K562 (cell line): ENCODE measurements at regions not wholly inside any gene's neighbourhood (a gene's known extent, or its start where the extent isn't known, plus 50 kb on each side); places are given as distances from the start of the nearest gene placed in this dataset.

Experiments used
- ATAC-seq: fragments of 200-7000 bp; cut with Tn5 transposase; 3 replicates; pipeline ENCODE4 v1.9.1; 2020; ENCODE audit warnings: moderate library complexity
- BruUV-seq: library from RNA; stranded (reverse); fragments of 400-500 nt; replicated peaks from 2 replicates; lab custom pipeline; 2021; lab: Mats Ljungman, UMichigan
- CTCF ChIA-PET: fragments of 300-600 bp; formaldehyde crosslinking; extraction: SDS; loops from one replicate; lab custom pipeline; 2021; ENCODE audit warnings: low intra/inter-chr PET ratio; lab: Yijun Ruan, JAX
- POLR2A ChIA-PET: fragments of 300-600, 350-650 bp; sonication (Branson Sonifier 250); formaldehyde crosslinking; extraction: SDS; loops from one replicate; lab custom pipeline; 2021; ENCODE audit warnings: antibody characterized with exemption, inconsistent platforms; lab: Yijun Ruan, JAX
- DNase-seq, 4 experiments: peaks; one replicate each; pipeline versions ENCODE4 v3.0.0 to v3.0.0-alpha.2; 2011 to 2018; ENCODE audit warnings: low spot score in 3 of 4, mixed read lengths in 3 of 4; ENCODE audit errors: extremely low read depth in 1 of 4
- FAIRE-seq: peaks from 2 replicates; lab custom pipeline; 2011; peaks lifted over from hg19 to GRCh38; lab: Jason Lieb, UNC
- H2AFZ ChIP-seq: 2 replicates; pipeline ENCODE4 v1.6.0; 2011; ENCODE audit warnings: low read depth, low read length, control low read depth, inconsistent platforms
- H3K27ac ChIP-seq: fragments of 200-600 bp; 3 replicates; pipeline ENCODE4 v1.8.0; 2011; ENCODE audit warnings: low read depth, mild to moderate bottlenecking, control low read depth, inconsistent platforms, low read length, moderate library complexity, mixed read lengths; ENCODE audit errors: extremely low read depth
- H3K27me3 ChIP-seq, 2 experiments: fragments of 300-600 bp in 1 of 2; 2 replicates in 1 of 2; 3 replicates in 1 of 2; pipeline versions ENCODE4 v1.6.0 to v1.8.0; 2011; ENCODE audit warnings: inconsistent platforms in 2 of 2, low read length in 2 of 2, mild to moderate bottlenecking in 1 of 2, mixed read lengths in 1 of 2, moderate library complexity in 1 of 2; ENCODE audit not compliant: control insufficient read depth in 2 of 2, insufficient read depth in 2 of 2
- H3K36me3 ChIP-seq: fragments of 300-600 bp; 3 replicates; pipeline ENCODE4 v1.8.0; 2011; ENCODE audit warnings: mild to moderate bottlenecking, low read length, inconsistent platforms; ENCODE audit not compliant: control insufficient read depth, insufficient read depth
- H3K4me1 ChIP-seq, 2 experiments: fragments of 200-600 bp in 1 of 2; replicated peaks in 1 of 2; 2 replicates in 1 of 2; 3 replicates in 1 of 2; pipeline versions ENCODE4 v1.5.1 to v1.8.0; 2011; ENCODE audit warnings: inconsistent platforms in 2 of 2, low read length in 2 of 2, mild to moderate bottlenecking in 1 of 2, mixed read lengths in 1 of 2, moderate library complexity in 1 of 2; ENCODE audit not compliant: control insufficient read depth in 2 of 2, insufficient read depth in 2 of 2
- H3K4me2 ChIP-seq: 2 replicates; pipeline ENCODE4 v1.6.1; 2011; ENCODE audit warnings: low read length, control low read depth, inconsistent platforms, mixed read lengths; ENCODE audit not compliant: insufficient read depth
- H3K4me3 ChIP-seq: fragments of 200-600 bp; sonication (generic), shearing (Covaris generic); 2 replicates; pipeline ENCODE4 v1.5.1; 2016; ENCODE audit warnings: control low read depth, inconsistent platforms
- H3K79me2 ChIP-seq: fragments of 200-600 bp; 3 replicates; pipeline ENCODE4 v1.8.0; 2011; ENCODE audit warnings: low read length, inconsistent platforms; ENCODE audit not compliant: control insufficient read depth, insufficient read depth
- H3K9ac ChIP-seq, 2 experiments: 2 replicates each; pipeline versions ENCODE4 v1.6.0 to v1.6.1; 2011; ENCODE audit warnings: low read depth in 2 of 2, low read length in 2 of 2, control low read depth in 1 of 2, inconsistent platforms in 1 of 2, mild to moderate bottlenecking in 1 of 2, mixed read lengths in 1 of 2; ENCODE audit not compliant: insufficient read depth in 1 of 2
- H3K9me1 ChIP-seq: one replicate; pipeline ENCODE4 v1.6.0; 2011; ENCODE audit warnings: inconsistent platforms, mild to moderate bottlenecking, low read length, moderate library complexity; ENCODE audit not compliant: control insufficient read depth, insufficient read depth
- H3K9me3 ChIP-seq: replicated peaks from 2 replicates; pipeline ENCODE4 v1.5.1; 2011; ENCODE audit warnings: low read depth, low read length, inconsistent platforms; ENCODE audit not compliant: control insufficient read depth, insufficient read depth
- H4K20me1 ChIP-seq: replicated peaks from 2 replicates; pipeline ENCODE4 v1.6.1; 2011; ENCODE audit warnings: low read length, inconsistent platforms, mixed read lengths; ENCODE audit not compliant: control insufficient read depth, insufficient read depth
- ATF2 ChIP-seq: sonication (generic); formaldehyde crosslinking; IDR thresholded peaks from 2 replicates; pipeline ENCODE4 v1.8.1; 2022; ENCODE audit warnings: missing genetic modification reagents
- ATF3 ChIP-seq, 2 experiments: fragments of 450-650 bp in 1 of 2; sonication (generic) in 1 of 2; formaldehyde crosslinking in 1 of 2; IDR thresholded peaks in 1 of 2; conservative IDR thresholded peaks in 1 of 2; 2 replicates each; pipeline versions ENCODE4 v1.6.1 to v1.8.1; 2016 to 2023; ENCODE audit warnings: mild to moderate bottlenecking in 2 of 2, moderate library complexity in 2 of 2, inconsistent platforms in 1 of 2, missing genetic modification reagents in 1 of 2
- FOXP1 ChIP-seq: sonication (generic); formaldehyde crosslinking; IDR thresholded peaks from 2 replicates; pipeline ENCODE4 v1.8.0; 2022; ENCODE audit warnings: mild to moderate bottlenecking, missing genetic modification reagents
- GTF2F1 ChIP-seq: IDR thresholded peaks from 2 replicates; pipeline ENCODE4 v1.6.1; 2011; ENCODE audit warnings: low read depth, low read length, improper control_type of control experiment
- PHF21A ChIP-seq: fragments of 450-650 bp; IDR thresholded peaks from 2 replicates; pipeline ENCODE4 v1.6.1; 2017; ENCODE audit warnings: low read depth, borderline replicate concordance
- RCOR1 ChIP-seq, 2 experiments: IDR thresholded peaks; 2 replicates each; pipeline ENCODE4 v1.6.1; 2012; ENCODE audit warnings: low read depth in 2 of 2, low read length in 2 of 2, borderline replicate concordance in 1 of 2, improper control_type of control experiment in 1 of 2
- STAT6 ChIP-seq: sonication (generic); formaldehyde crosslinking; IDR thresholded peaks from 2 replicates; pipeline ENCODE4 v1.8.1; 2023; ENCODE audit warnings: mild to moderate bottlenecking, missing genetic modification reagents
- TBP ChIP-seq: optimal IDR thresholded peaks from 2 replicates; pipeline ENCODE3; 2011; ENCODE audit warnings: low read depth, low read length, improper control_type of control experiment
- ZNF212 ChIP-seq: fragments of 450-650 bp; formaldehyde crosslinking; IDR thresholded peaks from 2 replicates; pipeline ENCODE4 v1.4.0; 2020; ENCODE audit warnings: mild to moderate bottlenecking
- WGBS: fragments of 100-300 bp; shearing (Covaris generic); methylation state at CpG from one replicate; pipeline ENCODE4 v1.1.6; 2016; ENCODE audit warnings: low coverage, mixed read lengths; ENCODE audit not compliant: insufficient coverage; ENCODE audit errors: missing lambda C conversion rate; 5-methylcytosine and 5-hydroxymethylcytosine counted together
- in situ Hi-C: fragments of 300-500 bp; cut with MboI; formaldehyde crosslinking; loops from 4 replicates; pipeline ENCODE4 v1.15.0; 2018; ENCODE audit warnings: inconsistent platforms, mixed read lengths
- intact Hi-C: fragments of 100-400 bp; cut with micrococcal nuclease; formaldehyde crosslinking; loops from 2 replicates; pipeline ENCODE4 v1.14.2; 2022

GRCh38 chr5:167180906-167181305, 1110.5 kb upstream of the WWC1 start:
- Histone ChIP-seq H3K9me1 (no peaks in the 10 kb centered on the region), H3K4me1 (no peaks in the 10 kb centered on the region), H4K20me1 (no peaks in the 10 kb centered on the region), H3K27me3 (no peaks in the 10 kb centered on the region), H3K9ac (no peak overlapping the region), H3K36me3 (no peaks in the 10 kb centered on the region)
- FAIRE-seq, result no peak
- ChIA-PET POLR2A (no interaction called here), CTCF (no interaction called here)
- 2% methylated on average over 7 of the region's 7 CpGs for WGBS
- in situ Hi-C loops, result no loop called here
- no peak for ATAC-seq
- TF ChIP-seq ATF3 (IDR thresholded peaks at IDR 0.05), result no peak
- TF ChIP-seq ATF3 (CRISPR knock-in tag; conservative IDR thresholded peaks at IDR 0.05), result no peak
- TF ChIP-seq PHF21A, result no peak
- TF ChIP-seq TBP, result no peak
- no peak for TF ChIP-seq ZNF212 (CRISPR knock-in tag)
- no peak for TF ChIP-seq RCOR1 (IDR thresholded peaks at IDR 0.05; ENCODE audit: borderline replicate concordance in 1 of 2, low read depth in 2 of 2, low read length in 2 of 2)
- TF ChIP-seq, all 486 proteins: peak for 0
- Histone ChIP-seq H3K9me3 (no peaks in the 10 kb centered on the region; the same call in 1 of the 2 replicates), H3K27ac (no peak overlapping the region), H3K79me2 (no peaks in the 10 kb centered on the region), H3K4me2 (no peak overlapping the region), H2AFZ (no peak overlapping the region), H3K4me3 (no peak overlapping the region)
- DNase-seq, result no peak
- BruUV-seq, result no TSS peak
- intact Hi-C loops, result no loop called here

GRCh38 chr5:167205881-167206280, 1085.6 kb upstream of the WWC1 start:
- ChIA-PET POLR2A (no interaction called here), CTCF (no interaction called here)
- DNase-seq (no peak), FAIRE-seq (no peak), ATAC-seq (no peak)
- Histone ChIP-seq H3K36me3 (no peaks in the 10 kb centered on the region), H3K27ac (no peak overlapping the region), H3K4me3 (no peak overlapping the region), H2AFZ (no peak overlapping the region), H3K4me1 (no peaks in the 10 kb centered on the region), H3K9me3 (no peaks in the 10 kb centered on the region), H3K27me3 (no peaks in the 10 kb centered on the region), H3K79me2 (no peaks in the 10 kb centered on the region), H3K9ac (no peak overlapping the region), H3K9me1 (no peaks in the 10 kb centered on the region), H3K4me2 (no peak overlapping the region), H4K20me1 (no peaks in the 10 kb centered on the region)
- WGBS, result 3% methylated on average over 6 of the region's 6 CpGs
- intact Hi-C loops, result no loop called here
- in situ Hi-C loops, result no loop called here
- BruUV-seq, result no TSS peak
- TF ChIP-seq STAT6 (CRISPR knock-in tag), result no peak
- no peak for TF ChIP-seq ATF2 (CRISPR knock-in tag)
- TF ChIP-seq FOXP1 (CRISPR knock-in tag), result no peak
- no peak for TF ChIP-seq GTF2F1
